NT2/D1 (cell line): ENCODE measurements at regions not wholly inside any gene's neighbourhood (a gene's known extent, or its start where the extent isn't known, plus 50 kb on each side); places are given as distances from the start of the nearest gene placed in this dataset.

Experiments
- YY1 ChIP-seq: IDR thresholded peaks from 2 replicates; pipeline ENCODE4 v1.6.1; 2011; ENCODE audit not compliant: insufficient read length, insufficient read depth
- ZNF274 ChIP-seq: IDR thresholded peaks from 2 replicates; pipeline ENCODE4 v1.6.1; 2011; ENCODE audit warnings: mild to moderate bottlenecking, low read depth, low read length

DNA sequence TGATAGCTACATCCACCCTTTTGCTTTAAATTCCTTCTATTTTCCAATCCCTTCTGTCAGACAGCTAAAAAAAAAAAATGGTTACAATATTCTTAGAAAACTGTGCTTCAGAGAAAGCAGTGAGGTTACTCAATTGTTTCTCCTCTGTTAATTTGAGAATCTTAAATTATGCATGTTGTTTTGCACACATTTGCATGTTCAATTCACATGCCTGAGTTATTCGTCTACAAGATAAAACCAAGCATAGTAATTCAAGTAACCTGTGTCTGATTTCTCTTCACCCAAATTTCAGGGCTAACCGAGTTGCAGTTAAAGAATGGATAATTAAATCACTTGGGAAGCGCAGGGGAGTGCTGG, 81.0 kb upstream of the MED13L start:
- TF ChIP-seq ZNF274 (no peak), YY1 (no peak)
